PC-9 (cell line): ENCODE measurements at regions not wholly inside any gene's neighbourhood (a gene's known extent, or its start where the extent isn't known, plus 50 kb on each side); places are given as distances from the start of the nearest gene placed in this dataset.

Source experiments
- BruUV-seq: library from RNA; stranded (reverse); fragments of 400-500 nt; replicated peaks from 2 replicates; lab custom pipeline; 2021; lab: Mats Ljungman, UMichigan
- CTCF ChIA-PET: fragments of 300-600 bp; sonication (Branson Sonifier 250); formaldehyde crosslinking; loops from one replicate; lab custom pipeline; 2022; ENCODE audit warnings: antibody characterized with exemption; lab: Charles Lee
- POLR2A ChIA-PET: fragments of 300-600 bp; sonication (Branson Sonifier 250); formaldehyde crosslinking; loops from one replicate; lab custom pipeline; 2022; ENCODE audit warnings: antibody characterized with exemption; ENCODE audit not compliant: unreplicated experiment; lab: Charles Lee
- DNase-seq, 2 experiments: peaks; one replicate each; pipeline versions ENCODE4 v3.0.0 to v3.0.0-alpha.2; 2015 to 2022; ENCODE audit warnings: mixed read lengths in 1 of 2
- H2AFZ ChIP-seq: fragments of 200-600 bp; sonication (generic); 2 replicates; pipeline ENCODE4 v1.8.1; 2017; ENCODE audit warnings: antibody characterized with exemption
- H3F3A ChIP-seq: fragments of 200-600 bp; sonication (generic); 2 replicates; pipeline ENCODE4 v1.8.1; 2017; ENCODE audit warnings: antibody characterized with exemption, mild to moderate bottlenecking, low read depth; ENCODE audit not compliant: insufficient read depth
- H3K27ac ChIP-seq: fragments of 200-600 bp; sonication (generic); 2 replicates; pipeline ENCODE4 v1.6.1; 2016; ENCODE audit warnings: mixed run types
- H3K27me3 ChIP-seq: fragments of 200-600 bp; sonication (generic); 2 replicates; pipeline ENCODE4 v1.6.1; 2016; ENCODE audit warnings: low read depth, mixed run types; ENCODE audit not compliant: insufficient read depth
- H3K36me3 ChIP-seq: fragments of 200-600 bp; sonication (generic); 2 replicates; pipeline ENCODE4 v1.6.1; 2016; ENCODE audit warnings: low read depth, mixed run types
- H3K4me1 ChIP-seq: fragments of 200-600 bp; sonication (generic); replicated peaks from 2 replicates; pipeline ENCODE4 v1.6.1; 2016; ENCODE audit warnings: mixed run types; ENCODE audit not compliant: insufficient read depth
- H3K4me2 ChIP-seq: fragments of 200-600 bp; sonication (generic); 2 replicates; pipeline ENCODE4 v1.6.1; 2017; ENCODE audit warnings: mixed run types
- H3K4me3 ChIP-seq: fragments of 200-600 bp; sonication (generic); 2 replicates; pipeline ENCODE4 v1.6.1; 2016; ENCODE audit warnings: mixed run types
- H3K79me2 ChIP-seq: fragments of 200-600 bp; sonication (generic); 2 replicates; pipeline ENCODE4 v1.6.1; 2017; ENCODE audit warnings: low read depth, mixed run types
- H3K9me2 ChIP-seq: fragments of 200-600 bp; sonication (generic); 2 replicates; pipeline ENCODE4 v1.8.1; 2017; ENCODE audit warnings: mild to moderate bottlenecking; ENCODE audit not compliant: insufficient read depth
- H3K9me3 ChIP-seq: fragments of 200-600 bp; sonication (generic); 2 replicates; pipeline ENCODE4 v1.8.1; 2016; ENCODE audit warnings: low read depth; ENCODE audit not compliant: insufficient read depth
- H4K20me1 ChIP-seq: fragments of 200-600 bp; sonication (generic); 2 replicates; pipeline ENCODE4 v1.8.1; 2017; ENCODE audit not compliant: insufficient read depth
- EZH2 ChIP-seq: fragments of 200-600 bp; sonication (generic); IDR thresholded peaks from 2 replicates; pipeline ENCODE4 v1.8.0; 2017; ENCODE audit warnings: antibody characterized with exemption, low read depth
- intact Hi-C: fragments of 100-400 bp; cut with micrococcal nuclease; formaldehyde crosslinking; loops from one replicate; pipeline ENCODE4 v1.10.0; 2022; ENCODE audit not compliant: unreplicated experiment
- TF ChIP-seq, protein P1 (sequence below): fragments of 200-600 bp; sonication (generic); conservative IDR thresholded peaks from 2 replicates; pipeline ENCODE4 v1.6.1; 2017; ENCODE audit warnings: mixed run types, antibody characterized with exemption, mild to moderate bottlenecking, moderate library complexity

DNA sequence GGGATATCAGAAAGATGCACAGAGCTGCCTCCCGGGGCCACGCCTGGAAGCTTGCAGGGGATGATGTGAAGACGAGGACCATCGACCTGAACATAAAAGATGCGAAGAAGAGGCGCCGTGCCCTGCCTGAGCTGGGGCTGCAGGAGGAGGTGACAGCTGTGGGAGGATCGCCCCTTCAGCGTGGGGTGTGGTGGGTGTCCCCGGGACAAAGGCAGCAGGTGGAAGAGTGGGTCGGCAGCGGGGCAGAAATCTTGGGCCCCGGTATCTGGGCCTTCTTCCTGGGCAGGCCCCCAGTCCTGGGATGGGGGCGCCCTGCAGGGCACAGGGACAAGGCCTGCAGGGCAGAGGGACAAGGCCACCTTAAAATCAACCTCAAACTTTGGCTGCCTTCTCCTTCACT is 134.9 kb downstream of the OR13A1 start:
- POLR2A ChIA-PET = no interaction called here
- CTCF ChIA-PET = no interaction called here
- Histone ChIP-seq H3F3A (no peaks in the 10 kb centered on the region), H3K4me1 (no peaks in the 10 kb centered on the region), H3K79me2 (no peaks in the 10 kb centered on the region), H2AFZ (no peak overlapping the region), H3K9me2 (no peaks in the 10 kb centered on the region), H3K27ac (no peak overlapping the region), H3K27me3 (no peaks in the 10 kb centered on the region), H3K36me3 (no peaks in the 10 kb centered on the region), H3K9me3 (no peaks in the 10 kb centered on the region), H4K20me1 (no peaks in the 10 kb centered on the region), H3K4me2 (no peak overlapping the region), H3K4me3 (no peak overlapping the region)
- DNase-seq = no peak
- intact Hi-C loops = no loop called here
- BruUV-seq = no TSS peak
- TF ChIP-seq EZH2 = no peak
- TF ChIP-seq, protein P1, sequence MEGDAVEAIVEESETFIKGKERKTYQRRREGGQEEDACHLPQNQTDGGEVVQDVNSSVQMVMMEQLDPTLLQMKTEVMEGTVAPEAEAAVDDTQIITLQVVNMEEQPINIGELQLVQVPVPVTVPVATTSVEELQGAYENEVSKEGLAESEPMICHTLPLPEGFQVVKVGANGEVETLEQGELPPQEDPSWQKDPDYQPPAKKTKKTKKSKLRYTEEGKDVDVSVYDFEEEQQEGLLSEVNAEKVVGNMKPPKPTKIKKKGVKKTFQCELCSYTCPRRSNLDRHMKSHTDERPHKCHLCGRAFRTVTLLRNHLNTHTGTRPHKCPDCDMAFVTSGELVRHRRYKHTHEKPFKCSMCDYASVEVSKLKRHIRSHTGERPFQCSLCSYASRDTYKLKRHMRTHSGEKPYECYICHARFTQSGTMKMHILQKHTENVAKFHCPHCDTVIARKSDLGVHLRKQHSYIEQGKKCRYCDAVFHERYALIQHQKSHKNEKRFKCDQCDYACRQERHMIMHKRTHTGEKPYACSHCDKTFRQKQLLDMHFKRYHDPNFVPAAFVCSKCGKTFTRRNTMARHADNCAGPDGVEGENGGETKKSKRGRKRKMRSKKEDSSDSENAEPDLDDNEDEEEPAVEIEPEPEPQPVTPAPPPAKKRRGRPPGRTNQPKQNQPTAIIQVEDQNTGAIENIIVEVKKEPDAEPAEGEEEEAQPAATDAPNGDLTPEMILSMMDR = no peak

DNA sequence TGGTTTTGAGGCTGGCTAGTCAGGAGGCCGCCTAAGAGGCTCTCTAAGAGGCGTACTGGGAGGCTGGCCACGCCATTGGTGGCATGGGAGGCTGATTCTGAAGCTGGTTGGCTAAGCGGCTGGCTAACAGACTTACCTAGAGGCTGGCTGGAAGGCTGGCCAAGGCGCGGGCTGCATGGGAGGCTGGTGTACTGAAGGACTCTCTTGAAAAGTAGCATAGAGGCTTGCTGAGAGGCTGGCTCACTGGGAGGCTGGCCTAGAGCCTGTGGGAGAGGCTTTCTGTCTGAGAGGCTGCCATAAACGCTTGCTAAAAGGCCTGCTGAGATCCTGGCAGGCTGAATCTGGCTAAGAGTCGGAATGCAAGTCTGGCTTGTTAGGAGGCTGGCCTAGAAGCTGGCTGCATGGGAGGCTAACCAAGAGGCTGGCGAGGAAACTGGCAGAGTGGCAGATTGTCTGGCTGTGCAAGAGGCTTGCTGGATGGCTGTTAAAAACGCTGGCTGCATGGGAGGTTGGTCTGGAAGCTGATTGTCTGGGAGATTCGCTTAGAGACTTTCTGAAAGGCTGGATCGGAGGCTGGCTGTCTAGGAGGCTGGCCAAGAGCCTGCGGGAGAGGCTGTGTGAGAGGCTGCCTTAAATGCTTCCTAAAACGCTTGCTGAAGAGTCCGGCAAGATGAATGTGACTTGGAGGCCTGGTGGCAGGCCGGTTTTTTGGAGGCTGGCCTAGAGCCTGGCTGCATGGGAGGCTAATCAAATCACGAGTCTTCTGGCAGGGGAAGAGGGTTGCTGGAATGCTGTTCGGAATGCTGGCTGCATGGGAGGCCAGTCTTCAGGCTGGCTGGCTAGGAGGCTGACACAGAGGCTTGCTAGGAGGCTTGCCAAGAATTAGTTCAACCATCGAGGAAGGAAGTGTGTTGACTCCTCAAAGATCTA is 134.2 kb downstream of the OR13A1 start:
- Histone ChIP-seq H3K79me2 (no peaks in the 10 kb centered on the region), H3K27me3 (no peaks in the 10 kb centered on the region), H3K4me1 (no peaks in the 10 kb centered on the region), H3F3A (no peaks in the 10 kb centered on the region), H3K9me2 (no peaks in the 10 kb centered on the region), H3K27ac (no peak overlapping the region), H3K4me2 (no peak overlapping the region), H3K36me3 (no peaks in the 10 kb centered on the region), H4K20me1 (no peaks in the 10 kb centered on the region), H3K9me3 (no peaks in the 10 kb centered on the region), H2AFZ (no peak overlapping the region; the same call in 1 of the 2 replicates), H3K4me3 (no peak overlapping the region)
- POLR2A ChIA-PET = no interaction called here
- CTCF ChIA-PET = interaction anchor here (0.5 kb wide), 1 partner anchor 170 kb away, joined by 7 read pairs; no protein-coding TSS in a partner anchor
- no TSS peak for BruUV-seq
- intact Hi-C loops = no loop called here
- DNase-seq = no peak
- TF ChIP-seq, protein P1 = no peak
- no peak for TF ChIP-seq EZH2

DNA sequence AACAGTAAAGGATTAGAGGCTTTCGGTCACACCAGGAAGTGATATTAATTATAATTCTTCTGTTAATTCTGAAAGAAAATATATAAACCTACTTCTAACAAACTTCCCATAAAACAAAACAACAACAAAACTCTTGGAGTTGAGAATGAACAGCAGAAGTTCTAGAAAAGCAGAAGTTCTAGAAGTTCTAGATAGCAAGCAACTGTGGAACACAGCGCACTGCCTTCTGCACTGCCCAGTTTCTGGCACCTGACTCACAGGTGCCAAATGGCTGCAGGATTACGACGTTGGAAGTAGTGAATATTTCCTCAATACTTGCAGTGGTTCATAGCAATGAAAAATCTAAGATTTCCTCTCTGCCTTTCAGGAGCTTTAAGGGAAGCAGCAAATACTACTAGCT is 132.2 kb downstream of the OR13A1 start:
- no peak overlapping the region for H3K27ac ChIP-seq
- no peaks in the 10 kb centered on the region for H3K9me2 ChIP-seq
- H4K20me1 ChIP-seq = no peaks in the 10 kb centered on the region
- no peak for DNase-seq
- no TSS peak for BruUV-seq
- H3K4me3 ChIP-seq = no peak overlapping the region
- CTCF ChIA-PET = no interaction called here
- H3K79me2 ChIP-seq = no peaks in the 10 kb centered on the region
- no peaks in the 10 kb centered on the region for H3K9me3 ChIP-seq
- POLR2A ChIA-PET = no interaction called here
- H3K4me2 ChIP-seq = no peak overlapping the region
- H3K4me1 ChIP-seq = no peaks in the 10 kb centered on the region
- no peak overlapping the region for H2AFZ ChIP-seq
- H3K36me3 ChIP-seq = no peaks in the 10 kb centered on the region
- no peak for TF ChIP-seq EZH2
- TF ChIP-seq, protein P1 = no peak
- intact Hi-C loops = no loop called here
- no peaks in the 10 kb centered on the region for H3K27me3 ChIP-seq
- H3F3A ChIP-seq = no peaks in the 10 kb centered on the region
